Body of pancreas (tissue), 4 donors: ENCODE measurements at regions not wholly inside any gene's neighbourhood (a gene's known extent, or its start where the extent isn't known, plus 50 kb on each side); places are given as distances from the start of the nearest gene placed in this dataset.
"Not testable (repeated sequence)": the region's sequence is repeated elsewhere in the genome, so short reads cannot be mapped to it uniquely, and the experiment has no call there.

Experiments used
- CTCF ChIP-seq, 7 experiments: fragments of 450-650 bp in 4 of 7; fragments of 200-600 bp in 3 of 7; sonication (generic) in 3 of 7; IDR thresholded peaks; one replicate each; pipeline ENCODE4 v1.5.1; 2016 to 2019; ENCODE audit warnings: antibody characterized with exemption in 7 of 7
- POLR2A ChIP-seq, 3 donors: fragments of 450-650 bp; IDR thresholded peaks; one replicate each; pipeline ENCODE4 v1.6.1; 2016; ENCODE audit warnings: antibody characterized with exemption in 3 of 3, mild to moderate bottlenecking in 2 of 3

GRCh38 chr2:16086136-16086535 lies 145.8 kb downstream of the MYCN start:
- TF ChIP-seq POLR2A, CTCF (IDR thresholded peaks at IDR 0.05): not testable (repeated sequence)
